ENCODE measurements at regions not wholly inside any gene's neighbourhood (a gene's known extent, or its start where the extent isn't known, plus 50 kb on each side); places are given as distances from the start of the nearest gene placed in this dataset.

DNA sequence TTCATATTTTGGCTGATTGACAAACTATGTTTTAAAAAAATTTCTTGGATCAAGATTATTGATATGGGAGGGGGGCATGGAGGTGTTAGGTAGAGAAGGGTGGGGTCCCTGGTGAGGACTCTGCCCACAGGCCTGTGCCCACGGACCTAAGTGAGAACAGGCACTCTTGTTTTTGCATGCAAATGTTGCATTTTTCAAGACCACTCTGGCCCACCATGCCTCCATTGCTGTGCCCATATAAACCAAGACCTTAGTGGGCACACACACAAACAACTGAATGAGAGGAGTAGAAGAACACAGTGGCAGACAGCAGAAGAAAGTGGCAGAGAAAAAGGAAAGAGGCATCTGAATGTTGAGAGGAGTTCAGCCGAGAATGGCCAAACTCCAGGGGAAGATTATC lies 69.6 kb upstream of the ZNF98 start:
- no peak for TF ChIP-seq CBFB (IDR thresholded peaks at IDR 0.05; ENCODE audit: low read depth)
- no peak for TF ChIP-seq NR2C2 (IDR thresholded peaks at IDR 0.05; ENCODE audit: borderline replicate concordance, control insufficient read depth, insufficient read length, low read depth)
- no peak for TF ChIP-seq MYC (IDR thresholded peaks at IDR 0.05; ENCODE audit: insufficient read depth, insufficient read length, insufficient replicate concordance, low read length, severe bottlenecking)
- TF ChIP-seq POLR2AphosphoS5 (IDR thresholded peaks at IDR 0.05; ENCODE audit: low read length): no peak
- no peak for TF ChIP-seq POLR2A (IDR thresholded peaks at IDR 0.05; ENCODE audit: low read depth, low read length)
- TF ChIP-seq MAX (IDR thresholded peaks at IDR 0.05; ENCODE audit: low read depth, low read length): no peak
- TF ChIP-seq CBX5 (IDR thresholded peaks at IDR 0.05; ENCODE audit: low read depth): no peak
- no peak for TF ChIP-seq CTCF (IDR thresholded peaks at IDR 0.05 in 2 of 3, conservative IDR thresholded peaks at IDR 0.05 in 1 of 3; ENCODE audit: control insufficient read depth in 2 of 3, extremely low read depth in 1 of 3, insufficient read depth in 1 of 3, low read depth in 3 of 3, low read length in 3 of 3)
- no peak for TF ChIP-seq TCF12 (IDR thresholded peaks at IDR 0.05; ENCODE audit: low read depth, low read length)
- no peak for TF ChIP-seq RB1 (IDR thresholded peaks at IDR 0.05; ENCODE audit: borderline replicate concordance)
- no peak for TF ChIP-seq CHD4 (IDR thresholded peaks at IDR 0.05)
- TF ChIP-seq ZZZ3 (IDR thresholded peaks at IDR 0.05; ENCODE audit: control insufficient read depth, insufficient read length, low read depth): no peak
